Stimulated activated CD4-positive, alpha-beta T cell treated with anti-CD3 and anti-CD28 coated beads, Interleukin-12 subunit alpha, Interleukin-12 subunit beta, amount 100 ng/mL, for 24 hours (primary cell): ENCODE measurements at regions not wholly inside any gene's neighbourhood (a gene's known extent, or its start where the extent isn't known, plus 50 kb on each side); places are given as distances from the start of the nearest gene placed in this dataset.

ENCODE experiments used
- DNase-seq, 2 experiments: peaks; one replicate each; pipeline ENCODE4 v3.0.0-alpha.2; 2020; ENCODE audit warnings: low read depth in 2 of 2

DNA sequence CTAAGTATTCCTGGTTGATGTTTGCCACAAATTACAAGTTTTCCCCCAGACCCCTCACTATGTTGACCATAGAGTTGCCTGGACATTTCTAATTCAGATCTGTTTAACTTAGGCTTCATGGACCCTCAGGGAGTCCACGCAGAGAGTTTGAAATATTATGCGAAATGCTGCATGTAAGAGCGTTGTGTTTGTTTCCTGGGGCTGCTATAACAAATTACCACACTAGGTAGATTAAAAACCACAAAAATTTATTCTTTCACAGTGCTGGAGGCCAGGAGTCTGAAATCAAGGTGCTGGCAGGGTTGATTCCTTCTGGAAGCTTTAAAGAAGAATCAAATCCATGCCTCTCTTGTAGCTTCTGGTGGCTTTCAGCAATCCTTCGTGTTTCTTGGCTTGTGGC, 177.9 kb upstream of the KITLG start:
- no peak for DNase-seq

DNA sequence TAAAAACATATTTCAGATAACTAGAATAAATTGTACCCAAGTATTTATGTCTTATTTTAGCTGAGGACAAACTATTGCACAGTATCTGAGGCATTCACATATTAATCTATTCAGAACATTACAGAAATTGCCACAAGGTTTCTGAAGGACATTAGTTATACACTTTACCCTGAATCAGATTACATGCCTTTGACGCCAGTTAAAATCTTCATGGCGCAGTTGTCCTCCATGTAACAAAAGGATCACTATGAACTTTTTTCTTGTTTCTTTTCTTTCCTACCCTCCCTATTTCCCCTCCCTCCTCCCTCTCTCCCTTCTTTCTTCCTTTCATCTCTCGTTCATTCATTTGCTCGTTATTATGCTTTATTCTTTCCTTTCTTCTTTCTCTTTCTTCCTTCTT, 176.6 kb upstream of the KITLG start:
- DNase-seq, result no peak

DNA sequence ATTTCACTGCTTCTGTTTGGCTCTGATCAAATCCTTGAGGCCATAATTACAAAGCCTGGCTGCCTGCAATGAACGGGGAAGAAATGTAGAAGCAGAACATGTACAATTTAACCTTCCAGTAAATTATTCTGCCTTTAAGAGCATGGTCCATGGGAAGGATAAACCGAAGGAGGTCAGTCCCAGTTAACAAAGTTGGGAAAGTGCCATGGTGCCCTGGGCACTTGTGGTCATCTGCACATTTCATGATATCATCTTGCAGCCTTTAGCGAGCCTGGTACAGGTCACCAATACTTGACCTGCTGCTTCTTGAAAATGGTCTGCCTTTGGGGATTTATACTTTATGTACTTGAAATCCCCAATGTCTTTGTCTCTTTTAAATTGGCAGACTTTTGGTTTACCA, 175.9 kb upstream of the KITLG start:
- DNase-seq, result no peak

DNA sequence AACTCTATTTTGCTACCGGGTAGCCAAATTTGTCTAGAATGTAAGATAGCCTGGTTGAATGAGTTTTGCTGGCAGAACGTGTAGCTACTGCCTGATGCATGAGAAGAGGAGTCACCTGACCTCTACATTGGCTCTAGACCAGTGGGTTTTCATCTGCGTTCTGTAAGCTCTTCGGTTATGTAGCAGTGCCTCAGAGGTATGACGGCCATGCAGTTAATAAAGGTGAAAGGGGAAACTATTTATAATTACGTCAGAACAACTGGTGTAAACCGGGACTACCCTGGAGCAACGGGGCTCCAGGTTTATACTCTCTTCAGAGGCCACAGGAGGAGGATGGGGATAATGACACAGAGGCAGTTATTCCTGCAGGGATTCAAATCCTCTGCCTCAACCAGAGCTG, 173.4 kb upstream of the KITLG start:
- no peak for DNase-seq

DNA sequence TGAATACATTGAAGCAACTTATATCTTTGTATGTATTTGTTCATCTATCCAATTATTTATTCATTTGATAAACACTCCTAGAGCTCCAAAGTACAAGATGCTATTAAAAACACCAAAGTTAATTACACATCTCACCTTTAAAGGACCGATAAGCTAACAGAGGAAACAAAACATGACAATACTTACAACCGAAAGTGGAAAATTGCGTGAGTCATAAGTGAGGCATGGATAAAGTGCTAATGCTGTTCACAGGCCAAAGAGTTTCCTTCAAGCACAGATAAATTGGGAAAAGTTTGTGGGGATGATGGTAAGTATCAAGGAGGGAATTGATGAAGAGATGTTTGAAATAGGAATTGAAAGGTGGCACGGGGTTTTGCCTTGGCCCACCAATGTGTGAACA, 172.8 kb upstream of the KITLG start:
- DNase-seq, result no peak

DNA sequence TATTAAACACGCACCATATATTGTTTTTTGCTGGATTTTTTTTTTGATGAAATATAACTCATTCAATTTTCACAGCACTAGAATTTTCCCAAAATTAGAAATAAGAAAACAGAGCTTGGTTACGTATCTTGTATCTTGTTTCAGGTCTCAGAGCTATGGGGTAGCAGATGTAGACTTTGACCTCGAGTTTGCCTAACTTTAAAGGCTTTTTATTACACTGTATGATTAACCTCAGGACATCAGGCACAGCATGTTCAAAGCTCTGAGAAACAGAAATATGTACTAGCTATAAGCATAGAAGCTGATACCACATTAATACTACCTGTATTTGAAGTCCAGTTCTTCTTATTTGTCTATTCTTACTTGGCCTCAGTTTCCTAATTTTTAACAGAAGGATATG, 171.9 kb upstream of the KITLG start:
- DNase-seq, result no peak

DNA sequence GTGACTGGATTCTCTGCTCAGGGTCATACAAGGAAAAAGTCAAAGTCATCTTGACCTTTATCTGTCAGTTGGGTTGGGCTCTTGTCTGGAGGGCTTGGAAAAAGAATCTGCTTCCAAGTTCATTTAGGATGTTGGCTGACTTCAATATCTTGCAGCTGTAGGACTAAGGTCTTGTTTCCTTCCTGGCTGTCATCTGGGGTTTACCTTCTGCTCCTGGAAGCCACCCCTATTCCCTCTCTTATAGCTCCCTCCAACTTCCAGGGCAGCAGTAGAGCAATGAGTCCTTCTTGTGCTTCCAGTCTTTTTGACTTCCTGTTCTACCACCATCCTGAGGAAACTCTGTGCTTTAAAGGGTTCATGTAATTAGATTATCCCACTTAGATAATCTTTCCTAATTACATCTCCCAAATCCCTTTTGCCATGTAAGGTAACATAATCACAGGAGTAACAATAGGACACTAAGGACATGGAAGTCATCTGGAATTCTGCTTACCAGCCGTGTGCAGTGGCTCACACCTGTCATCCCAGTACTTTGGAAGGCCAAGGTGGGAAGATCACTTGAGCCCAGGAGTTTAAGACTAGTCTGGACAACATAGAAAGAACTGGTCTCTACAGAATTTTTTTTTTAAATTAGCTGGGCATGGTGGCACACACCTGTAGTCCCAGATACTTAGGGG, 170.7 kb upstream of the KITLG start:
- no peak for DNase-seq

DNA sequence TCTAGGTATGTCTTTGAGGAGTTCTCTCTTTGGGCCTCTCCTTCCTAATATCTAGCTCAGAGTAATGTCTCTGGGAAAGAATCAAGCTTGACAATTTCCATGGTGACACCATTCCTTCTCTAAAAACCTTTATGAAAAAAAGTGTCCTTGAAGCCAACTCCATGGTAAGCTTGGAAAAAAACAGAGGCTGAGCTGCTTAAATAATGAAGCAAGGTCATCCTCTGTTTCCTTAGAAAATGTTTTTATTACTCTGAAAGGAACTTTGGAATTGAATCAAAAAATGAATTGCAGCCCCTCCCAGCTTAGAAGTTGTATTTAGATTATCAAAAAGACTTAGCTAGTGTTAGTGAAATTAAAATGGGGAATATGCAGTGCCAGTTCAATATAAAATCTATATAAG, 166.1 kb upstream of the KITLG start:
- no peak for DNase-seq

DNA sequence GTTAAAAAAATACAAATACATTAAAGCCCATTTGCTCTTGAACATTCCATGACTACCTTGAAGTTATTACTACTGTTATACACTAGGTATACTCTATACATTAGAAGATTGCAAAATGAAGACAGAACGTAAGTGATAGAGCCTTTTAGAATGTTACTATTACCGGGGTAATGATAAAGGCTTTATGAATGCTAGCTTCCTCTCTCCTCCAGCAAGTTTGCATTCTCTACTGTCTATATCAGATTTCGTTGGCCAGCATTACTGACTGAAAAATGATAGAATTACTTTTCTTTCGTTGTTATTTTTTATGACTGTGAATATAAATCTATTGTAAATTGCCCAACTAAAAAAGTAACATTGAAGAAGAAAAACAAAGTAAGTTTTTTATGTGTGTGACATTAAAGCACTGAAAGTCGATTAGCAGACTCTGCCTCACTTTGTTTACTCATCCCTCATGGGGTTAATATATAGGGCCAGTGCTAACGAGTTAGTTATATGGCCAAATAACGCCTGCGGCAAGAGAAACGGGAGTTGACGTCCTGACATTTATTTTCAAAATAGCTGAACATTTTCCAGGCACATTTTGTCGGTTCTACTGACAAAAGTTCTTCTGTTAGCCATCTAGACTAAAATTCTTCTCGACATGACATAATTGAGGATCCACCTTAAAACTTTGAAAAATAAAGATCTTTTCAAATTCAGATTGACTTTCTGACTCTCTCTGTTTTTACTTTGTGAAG, 163.8 kb upstream of the KITLG start:
- DNase-seq, result no peak

DNA sequence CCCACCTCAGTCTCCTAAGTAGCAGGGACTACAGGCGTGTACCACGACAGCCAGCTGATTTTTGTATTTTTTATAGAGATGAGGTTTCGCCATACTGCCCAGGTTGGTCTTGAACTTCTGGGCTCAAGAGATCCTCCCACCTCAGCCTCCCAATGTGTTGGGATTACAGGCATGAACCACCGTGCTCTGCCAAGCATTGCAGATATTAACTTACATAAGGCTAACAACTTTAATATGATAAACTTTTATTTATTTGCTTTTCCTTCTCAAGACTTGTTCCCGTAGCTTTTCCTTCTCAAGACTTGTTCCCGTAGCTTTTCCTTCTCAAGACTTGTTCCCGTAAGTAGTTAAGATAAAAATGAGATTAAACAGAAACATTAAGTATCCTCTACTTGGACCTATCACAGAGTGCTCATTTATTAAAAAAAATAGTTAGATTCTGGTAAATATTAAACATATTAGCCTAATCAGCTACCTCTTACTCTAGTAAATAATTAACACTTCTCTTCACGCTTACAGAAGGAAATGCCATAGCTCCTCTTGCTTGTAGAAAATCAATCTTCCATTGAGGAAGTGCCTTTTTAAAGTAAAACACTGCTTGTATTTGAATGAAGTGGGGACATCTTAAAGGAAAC, 157.7 kb upstream of the KITLG start:
- no peak for DNase-seq

DNA sequence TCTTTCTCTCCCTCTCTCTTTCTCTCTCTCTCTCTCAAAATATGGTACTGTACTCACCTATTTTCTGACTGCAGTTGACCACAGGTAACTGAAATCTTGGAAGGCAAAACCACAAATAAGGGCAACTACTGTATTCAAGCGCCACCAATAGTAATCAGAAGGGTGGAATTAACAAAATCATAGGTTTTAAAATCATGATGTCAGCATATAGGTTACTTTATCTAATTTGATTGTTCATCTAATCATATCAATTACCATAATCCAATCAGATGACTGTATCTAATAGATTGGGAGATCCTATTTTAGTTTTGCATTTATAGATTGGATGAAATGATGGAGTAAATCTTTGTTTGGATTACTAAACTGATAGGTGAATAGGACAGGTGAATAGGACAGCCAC, 155.8 kb upstream of the KITLG start:
- DNase-seq, result no peak

DNA sequence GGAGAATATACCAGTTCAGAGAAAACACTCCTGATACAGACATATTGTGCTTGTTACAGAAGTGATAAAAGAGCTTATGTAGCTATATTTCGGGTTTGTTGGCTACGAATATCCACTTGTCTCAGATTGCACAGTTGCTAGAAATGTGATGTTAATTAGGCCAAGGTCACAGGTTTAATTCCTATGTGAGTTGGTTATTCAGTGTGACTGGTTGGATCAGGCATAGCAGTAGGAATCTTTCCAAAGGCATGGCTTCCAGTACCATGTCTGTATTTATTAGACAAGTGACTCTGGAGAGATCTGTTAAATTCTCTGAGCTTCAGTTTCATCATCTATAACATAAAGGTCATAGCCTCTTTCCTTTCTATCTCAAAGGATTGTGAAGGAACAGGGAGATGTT, 152.7 kb upstream of the KITLG start:
- no peak for DNase-seq

DNA sequence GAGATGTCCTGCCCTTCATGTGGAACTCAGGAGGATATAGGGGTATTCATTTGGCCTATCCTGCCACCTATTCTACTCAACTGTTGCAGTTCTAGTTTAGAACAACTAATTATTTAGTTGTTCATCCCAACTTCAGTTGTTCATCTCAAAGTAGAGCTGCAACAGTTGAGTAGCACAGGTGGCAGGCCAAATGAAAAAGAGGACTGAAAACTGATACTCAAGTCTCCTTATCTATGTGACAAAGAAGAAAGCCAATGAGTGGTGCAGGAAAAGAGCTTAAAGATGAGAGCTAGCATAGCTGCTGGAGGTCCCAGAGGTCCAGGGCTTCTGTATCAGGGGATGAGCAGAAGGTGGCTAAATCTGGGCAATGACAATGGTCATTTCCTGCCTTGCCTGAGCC, 148.9 kb upstream of the KITLG start:
- no peak for DNase-seq

DNA sequence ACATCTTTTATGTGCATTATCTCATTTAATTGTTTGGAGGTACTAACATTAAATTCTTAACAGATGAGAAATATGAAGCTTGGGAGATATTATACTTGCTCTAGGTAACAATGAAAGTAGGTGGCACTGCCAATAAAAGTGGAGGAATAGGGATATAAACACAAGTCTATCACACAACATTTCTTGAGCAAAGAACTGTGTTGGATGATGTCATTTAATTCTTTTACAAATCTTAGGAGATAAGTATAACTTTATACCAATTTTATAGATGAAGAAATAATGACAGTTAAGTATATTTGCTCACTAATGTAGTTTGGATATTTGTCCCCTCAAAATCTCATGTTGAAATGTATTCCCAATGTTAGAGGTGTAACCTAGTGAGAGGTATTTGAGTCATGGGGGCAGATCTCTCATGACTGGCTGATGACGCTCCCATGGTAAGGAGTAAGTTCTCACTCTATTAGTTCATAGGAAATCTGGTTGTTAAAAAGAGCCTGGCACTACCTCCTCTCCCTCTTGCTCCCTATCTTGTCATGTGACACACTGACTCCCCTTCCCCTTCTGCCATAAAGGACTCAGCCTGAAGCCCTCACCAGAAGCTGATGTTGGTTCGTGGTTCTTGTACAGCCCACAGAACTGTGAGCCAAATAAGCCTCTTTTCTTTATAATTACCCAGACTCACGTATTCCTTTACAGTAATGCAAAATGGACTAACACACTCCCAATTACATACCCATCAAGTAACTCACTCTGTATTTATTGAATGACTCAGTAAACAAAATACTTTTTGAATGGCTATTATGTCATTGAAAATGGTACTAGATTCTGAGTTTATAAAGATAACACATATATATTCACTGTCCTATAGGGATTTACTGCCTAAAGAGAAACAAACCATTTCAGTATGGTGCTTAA, 146.8 kb upstream of the KITLG start:
- no peak for DNase-seq

DNA sequence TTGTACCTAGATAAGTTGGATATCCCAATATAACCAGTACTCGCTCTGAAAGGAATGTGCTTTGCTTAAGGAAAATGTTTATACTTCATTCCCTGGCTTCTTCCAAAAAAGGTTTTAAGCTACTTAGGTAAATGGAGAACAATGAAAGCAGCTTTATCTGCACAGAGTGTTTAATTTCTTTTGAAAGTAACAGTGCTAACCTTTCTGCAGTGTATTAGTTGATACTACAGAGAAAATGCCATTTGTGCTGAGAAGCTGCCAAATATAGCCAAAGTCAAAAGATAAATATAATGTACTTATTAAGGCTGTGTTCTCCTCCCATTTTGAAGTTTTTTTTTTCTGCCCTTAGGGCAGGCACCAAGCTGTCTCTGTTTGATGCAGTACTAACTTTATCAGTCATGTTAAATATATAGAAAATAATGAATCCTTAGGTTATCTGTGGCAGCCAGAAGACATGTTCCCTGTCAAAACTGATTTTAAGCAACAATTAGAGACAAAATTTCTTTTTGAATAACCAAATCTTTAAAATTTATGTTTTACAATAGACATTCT, 145.4 kb upstream of the KITLG start:
- DNase-seq, result no peak

DNA sequence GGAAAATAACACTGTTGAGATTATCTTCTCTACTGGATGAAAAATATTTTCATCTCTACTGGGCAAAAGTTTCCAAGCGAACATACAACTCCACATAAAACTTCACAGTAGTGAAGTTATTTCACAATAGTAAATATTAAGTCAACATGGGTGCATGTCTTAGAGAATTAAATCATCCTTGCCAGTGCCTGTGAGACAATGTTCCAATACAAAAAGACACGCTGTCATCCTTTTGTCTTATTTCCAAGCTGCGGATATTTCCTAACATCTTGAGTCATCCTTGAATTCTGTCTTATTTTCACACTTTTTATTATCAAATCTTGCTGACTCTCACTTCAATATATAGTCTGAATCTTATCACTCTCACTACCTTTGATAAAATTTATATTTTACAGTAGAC, 142.9 kb upstream of the KITLG start:
- DNase-seq, result no peak

DNA sequence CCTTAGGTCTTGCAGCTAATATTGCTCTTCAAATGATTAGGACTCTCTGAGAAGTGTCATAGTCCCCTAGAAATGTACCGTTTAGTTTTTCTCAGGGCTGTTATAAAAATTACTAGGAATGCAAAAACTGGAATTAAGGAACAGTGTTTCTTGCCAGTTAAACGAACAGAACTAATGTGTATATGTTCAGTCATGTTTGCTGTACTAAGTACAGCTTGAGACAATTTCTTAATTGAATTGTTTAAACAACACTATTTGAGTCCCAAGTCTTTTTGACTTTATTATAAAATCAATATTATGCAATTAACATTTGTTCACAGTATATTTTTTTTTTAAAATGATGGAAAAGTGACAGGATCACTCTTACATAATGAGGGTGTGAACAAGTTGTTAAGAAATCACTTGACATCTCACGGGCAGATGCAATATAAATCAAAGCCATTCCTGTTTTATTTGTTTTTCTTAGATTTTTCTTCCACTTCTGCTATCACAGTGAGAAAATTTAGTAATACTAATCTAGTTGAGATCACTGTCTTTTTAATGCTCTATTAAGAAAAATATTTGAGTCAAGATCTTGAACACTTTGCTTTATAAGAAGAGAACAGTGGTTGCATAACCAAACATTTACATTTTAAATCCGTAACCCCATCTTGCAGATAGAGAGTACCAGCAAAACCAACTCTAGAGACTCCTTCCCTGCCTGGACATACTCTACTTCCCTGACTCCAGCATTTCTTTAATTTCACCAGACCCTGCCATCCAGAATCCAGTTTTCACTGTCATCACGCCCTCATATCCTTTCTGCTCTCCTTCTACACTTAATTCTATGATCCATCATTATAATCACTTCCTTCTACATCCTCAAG, 140.7 kb upstream of the KITLG start:
- DNase-seq, result no peak

DNA sequence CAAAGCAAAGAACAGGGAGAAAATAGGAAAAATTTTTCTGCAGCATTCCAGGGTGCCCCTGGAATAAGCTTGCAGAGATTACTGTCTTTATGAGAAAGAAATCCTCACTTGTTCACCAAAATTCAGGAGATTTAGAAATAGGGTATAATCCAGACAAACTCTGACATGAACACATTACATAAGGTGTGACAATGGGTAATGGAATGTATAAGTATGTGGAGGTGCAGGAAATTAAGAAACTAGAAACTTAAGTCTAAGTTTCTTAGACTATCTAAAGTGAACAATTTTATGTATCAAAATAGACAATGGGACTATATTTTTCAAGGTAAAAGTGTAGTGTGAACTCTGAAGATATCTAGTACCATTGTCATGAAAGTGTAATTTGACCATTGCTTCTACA, 140.0 kb upstream of the KITLG start:
- no peak for DNase-seq

DNA sequence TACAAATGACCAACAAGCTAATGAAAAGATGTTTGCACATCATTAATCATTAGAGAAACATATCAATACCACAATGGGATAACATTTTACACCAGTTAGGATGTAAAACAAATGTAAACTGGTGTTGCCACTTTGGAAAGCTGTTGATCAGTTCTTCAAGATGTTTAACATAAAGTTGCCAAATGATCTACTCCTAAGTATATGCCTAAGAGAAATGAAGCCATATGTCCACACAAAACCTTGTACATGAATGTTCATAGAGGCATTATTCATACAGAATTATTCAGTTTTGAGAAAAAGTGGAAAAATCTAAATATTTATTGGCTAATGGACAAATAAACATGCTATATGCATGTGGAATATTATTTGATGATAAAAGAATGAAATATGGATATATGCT, 136.9 kb upstream of the KITLG start:
- DNase-seq, result no peak

DNA sequence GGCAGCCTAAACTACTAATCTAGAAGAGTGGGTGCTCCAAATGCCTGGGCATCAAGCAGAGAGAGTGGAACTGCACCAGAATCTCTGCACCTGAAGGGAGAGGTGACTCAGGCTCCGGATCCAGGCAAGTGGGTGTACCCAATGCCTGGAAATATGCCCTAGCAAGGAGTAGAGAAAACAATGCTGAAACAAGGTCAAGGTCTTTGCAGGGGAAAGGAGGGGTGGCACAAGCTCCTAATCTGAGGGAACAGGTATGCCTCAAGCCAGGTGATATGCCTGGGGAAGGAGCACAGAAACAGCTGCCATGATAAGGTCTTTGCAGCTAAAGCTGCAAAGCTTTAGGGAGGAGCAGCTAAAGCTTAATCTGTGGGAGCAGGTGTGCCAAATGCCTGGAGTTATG, 136.0 kb upstream of the KITLG start:
- DNase-seq, result no peak

DNA sequence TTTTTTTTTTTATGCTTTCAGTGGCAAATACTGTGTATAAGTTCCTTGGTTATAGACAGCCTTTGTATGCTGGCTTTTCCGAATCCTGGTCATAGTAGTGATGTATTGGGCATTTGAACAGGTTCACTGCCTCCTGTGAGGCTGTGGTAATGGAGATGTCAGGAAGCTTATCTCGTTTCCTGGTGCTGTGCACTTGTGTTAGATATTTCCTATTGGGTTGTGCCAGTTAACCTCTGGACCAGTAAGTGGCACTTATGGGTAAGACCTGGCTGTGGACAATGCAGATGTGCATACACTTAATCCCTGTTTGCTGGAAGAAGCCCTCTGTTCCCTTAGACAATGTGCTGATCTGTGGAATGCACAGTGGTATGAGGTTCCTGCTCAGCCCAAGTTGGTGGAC, 135.4 kb upstream of the KITLG start:
- no peak for DNase-seq
